Head of caudate nucleus (tissue), 42 donors: ENCODE measurements at regions not wholly inside any gene's neighbourhood (a gene's known extent, or its start where the extent isn't known, plus 50 kb on each side); places are given as distances from the start of the nearest gene placed in this dataset.
"Not testable (repeated sequence)": the region's sequence is repeated elsewhere in the genome, so short reads cannot be mapped to it uniquely, and the experiment has no call there.

Experiments
- DNase-seq, 42 donors: peaks; one replicate each; pipeline versions ENCODE4 v3.0.0 to v3.0.0-alpha.2; 2020 to 2021; ENCODE audit warnings: mixed read lengths in 7 of 42
- intact Hi-C: fragments of 100-400 bp; cut with DNase I; formaldehyde crosslinking; loops from one replicate; pipeline ENCODE4 v1.15.0; 2022

DNA sequence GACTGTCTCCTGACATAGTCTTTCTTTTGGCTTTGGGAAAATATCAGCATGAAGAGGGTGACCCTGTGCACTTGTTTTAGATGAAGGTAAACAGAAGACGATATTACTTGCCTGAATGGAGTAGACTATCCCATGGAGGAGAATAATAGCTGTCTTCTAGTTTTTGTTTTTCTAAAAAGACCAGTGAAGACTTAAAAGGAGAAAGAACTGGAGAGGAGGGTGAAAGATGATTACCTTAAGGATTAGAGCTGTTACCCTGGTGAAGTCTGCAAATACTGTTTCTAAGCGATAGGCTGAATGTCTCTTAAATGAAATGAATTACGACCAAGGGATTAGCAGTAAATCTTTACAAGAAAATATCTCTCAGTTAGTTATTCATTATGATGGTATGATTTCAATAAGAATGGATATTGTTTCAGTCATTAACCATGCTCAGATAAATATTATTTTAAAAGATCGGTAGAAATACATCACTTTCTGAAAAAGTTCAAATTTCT is 255.6 kb upstream of the FERD3L start:
- intact Hi-C loops: no loop called here
- DNase-seq: no peak

DNA sequence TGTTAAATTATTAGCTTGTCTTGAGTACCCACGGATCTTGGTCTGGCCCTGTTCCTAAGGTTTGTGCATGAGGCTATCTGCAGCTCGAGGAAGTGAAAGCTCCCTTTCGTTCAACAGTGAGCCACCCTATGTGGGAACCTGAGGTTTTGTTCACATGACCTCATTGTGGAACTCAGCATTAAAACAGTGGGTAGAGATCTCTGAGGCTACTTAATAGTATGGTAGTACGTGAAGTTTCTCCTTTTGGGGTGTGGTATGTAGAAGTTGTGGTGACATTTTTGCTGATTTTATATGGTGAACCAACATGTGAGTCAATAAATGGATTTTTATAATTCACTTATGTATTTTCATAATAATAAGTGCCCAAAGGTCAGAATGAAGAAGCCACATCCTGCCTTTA is 252.7 kb upstream of the FERD3L start:
- peak in 3 of 42 donors; percentile 12 to 14 (median 13) for DNase-seq
- intact Hi-C loops: no loop called here

DNA sequence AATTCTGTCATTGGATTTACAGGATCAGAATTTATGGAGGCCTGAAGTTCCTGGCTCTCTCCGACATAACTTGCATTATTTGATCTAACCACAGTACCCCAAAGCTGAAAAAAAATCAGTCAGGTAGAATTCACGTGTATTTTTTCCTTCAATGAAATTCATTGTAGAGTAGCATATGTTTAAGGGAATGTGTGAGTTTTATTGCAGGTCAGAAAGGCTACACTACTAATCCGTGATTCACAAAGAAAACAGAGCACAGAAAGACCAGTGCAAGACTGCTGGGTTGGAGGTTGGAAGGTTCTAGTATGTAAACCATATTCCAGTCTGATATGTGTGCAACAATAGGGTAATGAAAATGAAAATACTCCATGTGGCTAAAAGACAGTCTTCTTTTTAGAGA is 247.0 kb upstream of the FERD3L start:
- intact Hi-C loops: no loop called here
- no peak for DNase-seq

DNA sequence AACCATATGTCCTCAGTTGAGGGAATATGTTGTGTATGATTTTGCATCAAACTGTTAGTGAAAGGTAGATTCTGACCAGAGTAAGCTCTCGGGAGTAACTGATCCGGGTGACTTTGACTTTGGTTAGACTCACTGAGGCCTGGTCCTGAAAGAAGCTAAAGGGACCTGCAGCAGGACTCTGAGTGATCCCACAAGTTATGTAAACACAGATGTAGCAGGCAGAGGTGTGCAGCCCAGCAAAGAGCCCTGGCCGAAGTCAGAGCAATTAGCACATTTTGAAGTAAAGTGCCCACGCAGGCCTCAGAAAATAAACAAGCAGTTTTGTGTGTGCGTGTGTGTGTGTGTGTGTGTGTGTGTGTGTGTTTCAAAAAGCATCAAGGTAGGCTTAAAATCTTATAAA is 245.6 kb upstream of the FERD3L start:
- no peak for DNase-seq
- intact Hi-C loops: no loop called here

DNA sequence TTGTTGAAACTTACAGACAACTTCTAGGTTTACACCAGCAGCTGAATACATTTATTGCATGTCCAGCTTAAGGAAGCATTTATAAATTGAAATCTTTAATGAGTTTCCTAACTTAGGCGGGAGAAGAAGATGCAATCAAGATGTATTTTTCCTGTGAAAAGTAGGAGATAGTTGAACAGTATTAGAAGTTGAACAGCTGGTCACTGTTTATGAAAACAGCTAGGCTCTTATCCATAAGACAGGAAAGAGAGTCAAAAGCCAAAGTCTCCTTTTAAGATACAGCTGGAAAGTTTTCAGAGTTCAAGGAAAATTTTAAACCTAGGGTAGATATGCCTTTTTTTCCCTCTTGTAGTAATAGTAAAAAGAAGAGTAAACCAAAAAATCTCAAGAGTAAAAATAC is 236.1 kb upstream of the FERD3L start:
- no peak for DNase-seq

DNA sequence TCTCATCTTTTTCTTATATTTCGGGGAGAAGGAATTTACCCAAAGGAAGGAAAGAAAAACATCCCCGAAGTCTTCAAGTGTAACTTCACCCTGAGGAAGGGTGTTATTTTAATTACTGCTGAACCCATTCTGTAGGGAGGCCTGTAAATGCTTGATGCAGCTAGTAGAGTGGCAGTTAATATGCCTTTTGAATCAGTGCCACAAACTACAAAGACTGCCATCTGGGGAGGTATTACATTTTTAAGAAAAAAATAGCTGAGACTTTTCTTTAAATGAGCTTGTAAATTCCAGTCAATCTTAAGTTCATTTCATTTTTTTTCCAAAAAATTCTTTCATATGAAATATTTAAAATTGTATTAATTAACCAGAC is 233.1 kb upstream of the FERD3L start:
- intact Hi-C loops: no loop called here
- DNase-seq: no peak

More for the DNA sequence above, 236.1 kb upstream of the FERD3L start:
- intact Hi-C loops: no loop called here

DNA sequence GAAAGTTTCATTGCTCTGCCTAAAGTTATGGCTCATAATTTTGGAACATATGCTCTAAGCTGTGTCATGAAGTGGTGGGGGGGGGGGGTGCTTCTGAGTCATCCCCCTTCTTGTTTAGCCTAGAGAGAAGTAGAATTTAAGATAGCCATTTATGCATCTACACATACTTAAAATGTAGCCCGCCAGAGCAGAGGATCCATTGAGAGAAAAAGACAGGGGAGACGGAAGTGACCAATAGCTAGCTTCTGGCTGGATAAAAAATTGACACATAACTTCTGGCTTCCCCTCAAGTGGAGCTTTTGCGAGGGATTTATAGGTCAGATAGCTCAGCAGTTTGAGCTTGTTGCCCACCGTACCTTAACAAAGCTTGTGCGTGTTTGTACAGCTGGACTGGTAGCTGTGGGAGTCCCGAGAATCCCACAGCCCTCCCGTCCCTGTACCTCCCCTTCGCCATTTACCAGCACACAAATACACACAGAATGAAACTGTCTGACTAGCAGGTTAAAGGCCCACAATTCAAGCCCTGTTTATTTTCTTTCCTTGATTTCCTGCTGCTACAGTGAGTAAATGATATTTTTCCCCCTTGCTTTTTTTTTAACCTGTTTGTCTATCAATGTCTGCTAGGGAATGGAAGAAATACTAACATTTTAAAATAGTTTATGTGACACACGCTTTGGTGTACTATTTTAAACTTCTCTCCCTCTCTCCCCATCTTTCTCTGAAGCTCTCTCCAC is 232.6 kb upstream of the FERD3L start:
- intact Hi-C loops: no loop called here
- no peak for DNase-seq

DNA sequence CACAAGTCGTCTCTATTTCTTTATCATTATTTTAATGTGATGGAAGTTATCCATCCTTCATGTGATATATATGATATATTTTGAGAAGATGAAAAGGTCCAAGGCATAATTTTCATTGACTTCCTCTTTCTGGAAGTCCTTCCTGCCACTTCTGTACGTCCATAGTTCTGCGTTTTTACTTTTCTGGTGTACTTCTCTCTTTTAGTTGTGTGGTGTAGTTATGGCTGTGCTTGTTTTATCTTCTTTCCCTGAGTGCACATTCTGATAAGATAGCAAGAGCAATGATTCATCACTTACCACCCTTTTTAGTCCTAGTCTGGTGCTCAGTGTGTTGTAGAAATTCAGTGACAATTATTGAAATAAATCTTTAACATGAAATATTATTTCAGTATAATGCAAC is 231.3 kb upstream of the FERD3L start:
- DNase-seq: no peak
- intact Hi-C loops: no loop called here

DNA sequence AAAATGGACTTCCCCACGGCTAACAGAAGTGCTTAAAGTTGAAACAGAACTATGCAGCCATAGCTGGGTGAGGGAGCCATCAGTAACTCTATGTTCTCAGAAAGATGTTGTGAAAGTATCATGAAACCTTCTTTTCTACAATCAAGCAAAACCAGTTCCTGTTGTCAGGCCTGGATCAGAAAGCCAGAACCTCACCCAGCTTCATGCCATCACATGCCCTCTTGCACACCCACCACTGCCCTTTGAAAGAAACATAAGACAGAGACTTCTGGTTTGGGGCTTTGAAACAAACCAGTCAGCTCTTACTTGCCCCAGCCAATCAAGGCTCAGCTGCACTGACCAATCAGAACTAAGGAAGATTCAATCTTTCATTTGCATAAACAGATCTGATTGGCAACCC is 230.8 kb upstream of the FERD3L start:
- no peak for DNase-seq
- intact Hi-C loops: no loop called here

DNA sequence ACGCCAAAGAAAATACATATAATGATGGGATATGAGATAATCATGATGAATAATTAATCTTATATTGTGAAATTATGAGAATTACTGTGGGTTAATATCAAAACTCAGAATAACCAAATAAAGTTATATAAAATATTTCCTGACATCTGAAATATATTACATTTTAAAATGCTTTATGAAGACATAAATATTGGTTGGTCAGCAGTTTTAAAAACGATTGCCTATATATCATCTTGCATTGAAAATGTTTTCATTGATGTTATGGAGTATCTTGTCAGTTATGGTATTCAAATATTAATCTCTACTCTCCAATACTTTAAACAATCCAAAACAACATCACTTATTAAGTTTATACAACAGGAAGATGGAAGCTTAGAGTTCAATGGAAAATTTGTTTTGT is 228.1 kb upstream of the FERD3L start:
- no peak for DNase-seq
- intact Hi-C loops: no loop called here

DNA sequence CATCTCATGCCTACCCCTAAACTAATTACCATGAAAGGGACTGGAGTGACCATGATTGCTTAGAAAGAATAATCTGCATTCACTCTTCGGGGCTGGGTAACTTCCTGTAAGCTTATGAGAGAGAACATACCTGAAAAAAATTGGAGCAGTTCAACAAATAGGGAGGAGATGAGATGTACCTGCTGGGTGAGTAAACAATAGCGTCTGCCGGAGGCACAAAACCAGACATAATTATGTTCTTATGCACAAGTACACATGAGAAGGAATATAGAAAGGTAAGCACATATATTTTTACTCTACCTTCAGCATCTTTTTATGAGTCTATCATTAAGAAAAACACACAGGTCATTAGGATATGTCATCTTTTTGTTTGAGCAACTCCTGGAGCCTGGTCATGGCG is 224.6 kb upstream of the FERD3L start:
- no peak for DNase-seq

DNA sequence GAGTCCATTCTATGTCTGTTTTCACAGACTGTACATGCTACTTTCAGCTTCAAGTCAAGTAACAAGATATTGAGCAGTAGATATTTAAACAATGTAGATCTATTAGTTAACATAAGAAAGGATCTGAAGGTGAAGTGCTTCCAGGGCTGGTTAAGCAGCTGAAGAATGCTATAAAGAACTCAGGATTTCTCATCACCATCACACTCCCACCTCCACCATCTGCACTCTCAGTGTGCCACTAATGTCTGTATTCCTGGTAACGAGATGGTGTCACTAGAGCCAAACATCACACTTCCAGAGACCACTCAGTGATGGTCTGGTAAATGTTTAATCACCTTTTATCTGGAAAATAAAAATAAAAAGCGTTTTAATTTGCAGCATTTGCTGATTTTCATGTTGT is 224.0 kb upstream of the FERD3L start:
- intact Hi-C loops: no loop called here
- DNase-seq: no peak

More for the DNA sequence above, 224.6 kb upstream of the FERD3L start:
- intact Hi-C loops: no loop called here

DNA sequence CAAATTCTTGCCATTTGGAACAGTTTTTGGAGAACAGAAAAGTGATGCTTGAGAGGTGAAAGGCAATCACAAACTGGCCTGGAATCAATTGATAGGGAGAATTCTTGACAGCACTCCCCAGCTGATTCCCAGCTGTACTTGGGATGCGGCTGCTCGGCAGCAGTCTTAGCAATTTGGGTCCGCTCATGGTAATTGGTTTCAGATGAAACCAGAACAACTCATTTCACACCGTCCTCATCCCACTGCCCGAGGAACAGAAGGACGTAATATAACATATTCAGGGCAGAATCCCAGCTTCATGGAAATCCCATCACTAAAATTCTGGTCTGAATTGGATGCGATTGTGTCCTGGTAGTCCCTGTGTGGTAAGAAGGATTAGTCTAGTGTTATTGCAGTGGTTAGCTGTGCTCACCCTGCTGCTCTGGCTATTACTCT is 223.3 kb upstream of the FERD3L start:
- intact Hi-C loops: no loop called here
- DNase-seq: no peak

DNA sequence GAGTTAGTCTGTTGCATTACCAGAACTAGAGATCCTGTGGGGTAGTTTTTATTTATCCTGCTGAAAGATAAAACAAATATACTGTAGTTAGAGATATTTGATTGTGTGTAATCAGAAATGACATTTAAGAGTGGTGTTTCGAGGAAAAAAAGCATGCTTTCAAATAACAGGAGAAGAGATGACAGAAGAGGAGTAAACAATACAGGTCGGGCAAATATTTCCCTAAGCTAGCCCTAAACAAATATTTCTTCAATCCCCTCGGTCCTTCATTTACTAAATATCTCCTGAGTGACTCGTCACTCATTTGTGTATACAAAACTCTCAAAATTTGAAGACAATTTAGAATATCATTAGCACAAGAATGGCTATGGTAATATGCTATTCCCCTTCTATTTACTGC is 219.7 kb upstream of the FERD3L start:
- no peak for DNase-seq
- intact Hi-C loops: no loop called here

DNA sequence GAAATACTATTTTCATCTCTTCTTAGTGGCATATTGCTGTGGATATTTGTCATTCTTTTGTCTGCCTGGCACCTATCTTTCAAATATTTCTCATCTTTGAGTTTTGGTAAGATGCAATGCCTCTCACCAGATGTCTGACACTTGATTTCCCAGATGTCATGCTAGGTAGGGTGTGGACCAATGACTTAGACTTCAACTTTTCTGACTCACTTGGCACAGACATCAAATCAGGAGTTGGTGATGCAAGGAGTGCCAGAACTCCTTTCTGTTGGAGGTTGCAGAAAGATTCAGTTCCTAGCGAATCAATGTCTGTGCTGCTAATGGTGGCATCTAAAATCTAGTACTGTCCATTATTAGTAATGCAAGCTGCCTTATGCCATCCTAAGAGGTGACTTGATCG is 216.9 kb upstream of the FERD3L start:
- intact Hi-C loops: no loop called here

DNA sequence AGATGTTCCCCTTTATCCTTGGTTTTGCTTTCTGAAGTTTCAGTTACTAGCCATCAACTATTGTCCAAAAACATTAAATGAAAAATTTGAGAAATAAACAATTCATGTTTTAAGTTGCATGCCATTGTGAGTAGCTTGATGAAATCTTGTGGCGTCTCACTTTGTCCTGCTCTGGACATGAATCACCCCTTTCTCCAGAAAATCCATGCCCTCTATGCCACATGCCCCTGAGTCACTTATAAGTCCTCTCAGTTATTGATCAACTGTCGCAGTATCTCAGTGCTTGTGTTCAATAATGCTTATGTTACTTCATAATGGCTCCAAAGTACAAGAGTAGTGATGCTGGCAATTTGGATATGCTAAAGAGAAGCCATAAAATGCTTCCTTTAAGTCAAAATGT is 208.0 kb upstream of the FERD3L start:
- intact Hi-C loops: no loop called here
- no peak for DNase-seq

More for the DNA sequence above, 216.9 kb upstream of the FERD3L start:
- DNase-seq: no peak

DNA sequence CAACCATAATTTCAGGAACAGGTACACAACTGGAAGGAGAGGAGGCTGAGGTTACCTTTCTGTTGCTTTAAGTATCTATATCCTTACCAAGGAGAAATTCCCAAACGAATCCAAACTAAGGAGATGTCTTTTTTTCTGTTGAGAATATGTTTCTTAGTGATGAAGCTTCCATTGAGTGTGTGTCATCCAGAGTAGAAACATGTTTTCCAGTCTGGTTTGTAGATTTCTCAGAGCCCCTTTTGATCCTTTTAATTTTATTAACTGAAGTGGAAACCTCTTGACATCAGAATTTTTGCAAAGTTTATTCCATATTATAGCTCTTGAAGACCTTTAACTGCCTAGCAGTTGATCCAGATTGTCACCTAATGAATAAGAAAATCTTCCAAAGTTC is 207.1 kb upstream of the FERD3L start:
- intact Hi-C loops: no loop called here
- no peak for DNase-seq

DNA sequence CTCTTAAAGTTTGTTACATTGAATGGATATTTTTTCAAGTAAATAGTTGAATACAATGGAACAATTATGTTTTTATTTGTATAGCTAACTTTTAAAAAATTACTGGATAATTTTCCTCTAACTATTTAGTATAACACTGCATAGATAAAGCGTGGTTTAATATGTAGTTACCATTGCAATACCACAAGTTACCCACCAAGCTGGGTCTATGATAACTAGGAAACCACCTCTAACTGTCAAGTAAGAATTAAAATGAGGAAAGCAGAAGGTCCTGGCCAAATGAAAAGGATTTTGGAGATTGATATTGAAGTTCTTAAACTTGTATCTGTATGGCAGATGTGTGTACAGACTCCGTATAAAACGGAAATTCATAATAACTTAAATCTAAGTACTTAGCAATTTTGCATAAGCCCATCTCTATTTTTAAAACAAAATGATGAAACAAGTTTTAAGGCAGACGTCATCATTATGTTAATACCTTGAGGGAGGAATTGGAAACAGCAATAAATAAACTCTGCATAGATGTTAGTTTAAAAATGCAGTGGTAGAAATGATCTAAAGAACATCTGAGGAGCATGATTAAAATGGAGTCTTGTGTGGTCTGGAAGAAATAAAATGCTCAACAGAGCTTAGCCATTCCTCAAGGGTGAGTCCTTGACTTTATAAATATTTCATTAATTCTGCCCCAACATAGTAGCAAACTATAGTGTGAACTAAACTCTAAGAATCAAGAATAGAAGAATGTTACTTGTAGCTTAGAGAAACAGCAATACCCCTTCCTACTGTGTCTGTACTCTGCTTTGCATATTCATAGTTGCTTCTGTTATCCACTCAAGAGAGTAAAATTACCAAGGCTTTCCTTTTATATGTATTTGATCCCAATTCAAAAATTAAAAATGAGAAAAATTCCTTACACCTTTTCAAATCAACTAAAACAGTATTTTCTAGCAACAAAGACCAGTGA is 206.4 kb upstream of the FERD3L start:
- intact Hi-C loops: no loop called here
- no peak for DNase-seq

DNA sequence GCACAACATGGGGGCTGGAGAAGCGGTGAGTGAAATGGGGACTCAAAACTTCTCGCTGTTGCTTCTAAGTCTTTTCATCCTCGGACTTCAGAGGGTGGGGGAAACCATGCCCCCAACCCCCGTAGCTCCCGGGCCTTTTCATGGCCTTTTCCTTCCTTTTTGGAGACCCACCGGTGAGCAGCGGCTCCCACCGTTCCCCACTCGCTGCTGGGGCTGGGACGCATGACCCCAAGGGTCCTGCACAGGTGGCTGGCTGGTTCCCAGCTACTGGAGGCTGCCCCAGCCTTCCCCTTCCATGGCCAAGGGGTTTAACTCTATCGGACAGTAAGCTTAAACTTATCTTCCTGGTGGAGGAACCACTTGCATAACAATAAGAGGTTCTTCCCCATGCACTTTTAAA is 194.3 kb upstream of the FERD3L start:
- intact Hi-C loops: no loop called here
- DNase-seq: no peak

DNA sequence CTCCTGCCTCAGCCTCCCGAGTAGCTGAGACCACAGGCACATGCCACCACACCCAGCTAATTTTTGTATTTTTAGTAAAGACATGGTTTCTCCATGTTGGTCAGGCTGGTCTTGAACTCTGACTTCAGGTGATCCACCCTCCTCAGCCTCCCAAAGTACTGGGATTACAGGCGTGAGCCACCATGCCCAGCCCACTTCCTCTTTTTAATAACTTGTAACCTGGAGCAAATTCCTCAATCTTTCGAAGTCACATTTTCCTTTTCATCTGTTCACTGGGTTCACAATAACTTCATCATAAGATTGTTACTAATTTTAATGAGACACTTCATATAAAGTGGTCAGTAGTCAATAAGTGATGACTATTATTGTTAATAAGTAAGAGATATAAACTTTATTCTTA is 193.3 kb upstream of the FERD3L start:
- intact Hi-C loops, DNase-seq: not testable (repeated sequence)
